CD4-positive, alpha-beta T cell treated with Interleukin-12 subunit alpha and Interleukin-12 subunit beta, for 1 hour (primary cell): ENCODE measurements at regions not wholly inside any gene's neighbourhood (a gene's known extent, or its start where the extent isn't known, plus 50 kb on each side); places are given as distances from the start of the nearest gene placed in this dataset.

Experiments
- DNase-seq: peaks from one replicate; pipeline ENCODE4 v3.0.0-alpha.2; 2020

DNA sequence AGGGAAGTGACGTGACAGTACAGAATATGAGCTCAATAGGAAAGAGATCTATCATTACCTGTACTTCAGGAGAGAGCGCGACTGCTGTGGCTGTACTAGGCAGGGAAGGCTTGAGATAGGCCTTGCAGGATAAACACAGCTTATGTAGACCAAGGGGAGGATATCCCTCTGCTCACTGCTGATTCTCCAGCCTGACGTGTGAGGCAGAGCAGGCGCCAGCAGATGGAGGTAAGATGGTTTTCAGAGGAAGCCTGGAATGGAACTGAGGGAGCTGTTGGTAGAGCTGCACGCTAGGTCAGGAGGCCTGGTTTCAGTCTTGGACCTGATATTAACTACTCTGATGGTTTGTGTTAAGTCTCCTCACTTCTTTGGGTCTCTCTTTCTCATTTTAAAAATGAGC, 291.4 kb downstream of the YTHDC2 start:
- no peak for DNase-seq

DNA sequence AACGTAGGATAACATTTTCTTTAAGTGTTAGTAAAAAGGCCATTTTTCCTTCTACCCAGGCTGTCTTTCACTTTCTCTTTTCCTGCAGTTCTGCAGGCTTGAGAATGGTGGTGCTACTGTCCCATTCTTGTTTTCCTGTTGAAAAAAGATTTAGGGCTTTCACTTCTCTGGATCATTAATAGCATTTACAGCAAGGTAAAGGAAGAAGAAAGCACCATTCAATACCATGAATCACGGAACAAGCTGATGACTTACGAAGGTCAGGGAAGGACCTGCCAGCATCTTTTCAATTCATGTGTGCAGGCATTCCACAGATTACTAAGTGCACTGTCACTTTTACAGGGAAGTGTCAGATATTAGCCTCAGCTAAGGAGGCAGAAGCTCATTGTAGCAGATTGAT, 292.8 kb downstream of the YTHDC2 start:
- no peak for DNase-seq

DNA sequence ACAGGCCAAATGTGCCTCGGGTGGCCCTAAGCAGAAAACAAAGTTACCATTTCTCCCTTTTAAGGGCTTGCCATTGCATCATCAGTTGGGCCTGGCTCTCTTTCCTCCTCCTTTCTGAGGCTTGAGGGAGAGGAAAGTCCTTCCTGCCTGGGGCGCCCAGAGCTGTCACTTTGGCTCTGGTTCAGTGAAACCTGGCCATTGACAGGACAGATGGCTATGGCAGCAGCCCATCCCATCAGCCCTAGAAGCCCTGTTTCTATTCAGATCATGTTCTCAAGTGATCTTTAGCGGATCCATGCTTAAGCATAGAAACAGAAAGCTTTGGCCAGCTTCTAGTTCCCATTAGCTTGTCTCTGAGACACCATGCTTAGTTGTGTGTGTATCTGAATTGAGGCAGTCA, 293.4 kb downstream of the YTHDC2 start:
- DNase-seq: no peak

DNA sequence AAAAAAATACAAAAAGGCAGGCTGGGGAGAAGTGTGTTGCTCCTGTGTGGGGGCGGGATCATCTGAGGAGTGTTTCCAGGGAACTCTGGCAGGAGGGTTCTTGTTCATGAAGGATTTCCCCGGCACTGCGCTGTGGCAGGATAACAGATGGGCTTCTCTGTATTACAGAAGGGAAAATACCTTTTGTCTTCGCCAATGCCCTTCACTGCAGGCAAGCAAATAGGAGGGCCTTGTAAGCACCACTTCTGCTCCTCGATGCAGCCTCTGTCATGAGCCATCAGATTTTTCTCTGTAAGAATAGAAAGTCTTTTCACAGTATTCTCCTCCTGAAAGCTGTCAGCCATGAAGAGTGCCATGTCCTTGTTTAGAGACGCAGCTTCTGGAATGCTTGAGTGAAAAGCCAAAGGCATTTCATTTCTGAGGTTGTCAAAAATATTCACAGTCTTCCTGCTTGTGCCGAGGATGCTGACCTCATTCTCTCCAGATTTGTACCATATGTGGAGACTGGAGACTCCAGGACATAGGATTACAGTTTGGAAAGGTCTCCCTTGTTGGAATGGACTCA, 294.0 kb downstream of the YTHDC2 start:
- DNase-seq: no peak

DNA sequence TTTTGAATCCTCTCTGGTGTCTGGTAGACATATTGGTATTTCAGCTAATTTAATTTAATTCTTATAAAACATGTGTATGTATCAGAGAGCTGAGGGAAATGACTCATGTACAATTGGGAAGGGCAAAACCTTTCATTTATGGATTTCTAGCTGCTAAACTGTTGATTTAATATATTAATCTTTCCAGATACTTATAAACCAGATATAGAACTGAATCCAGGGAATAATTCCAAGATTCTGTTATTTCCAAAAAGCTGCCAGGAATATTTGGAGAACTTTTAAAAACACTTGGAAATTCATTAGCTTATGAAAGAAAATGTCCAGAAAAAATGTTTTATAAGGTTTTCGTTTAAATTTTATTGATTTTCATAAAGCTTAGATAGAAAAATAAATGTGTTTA, 295.5 kb downstream of the YTHDC2 start:
- no peak for DNase-seq

DNA sequence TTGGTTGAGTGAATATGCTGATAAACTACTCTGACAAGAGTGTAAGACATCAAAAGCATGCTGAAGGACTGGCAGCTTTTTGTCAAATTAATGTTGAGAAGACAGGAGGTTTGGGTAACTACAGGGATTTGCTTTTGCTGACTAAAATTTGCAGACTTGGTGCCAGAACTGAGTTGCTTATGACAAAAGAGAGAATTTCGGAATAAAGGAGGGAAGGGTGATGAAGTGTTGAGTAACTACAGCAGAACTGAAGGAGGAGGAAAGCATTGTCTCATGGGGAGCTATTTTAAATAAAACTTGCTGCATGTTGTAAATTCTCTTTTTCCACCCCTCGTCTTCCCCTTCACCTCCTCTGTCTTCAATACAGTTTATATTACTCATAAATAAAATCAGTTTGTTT, 296.1 kb downstream of the YTHDC2 start:
- DNase-seq: no peak

DNA sequence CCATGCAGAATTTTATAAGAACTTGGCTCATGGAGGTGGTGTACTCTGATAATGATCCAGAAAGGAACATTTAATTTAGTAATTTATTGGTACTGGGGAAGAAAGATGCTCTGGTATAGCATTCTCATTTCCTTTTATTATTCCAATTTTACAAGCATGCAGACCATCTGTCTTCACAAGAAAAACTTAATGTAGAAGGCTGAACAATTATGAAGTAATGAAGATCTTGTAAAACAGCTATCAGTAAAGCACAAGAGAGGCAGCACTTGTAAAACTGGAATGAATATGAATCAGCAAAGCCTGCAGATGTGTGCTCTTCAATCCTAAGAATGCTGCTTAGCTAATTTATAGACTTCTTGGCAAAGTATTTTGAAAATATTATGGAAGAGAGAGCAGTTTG, 300.0 kb downstream of the YTHDC2 start:
- DNase-seq: no peak

DNA sequence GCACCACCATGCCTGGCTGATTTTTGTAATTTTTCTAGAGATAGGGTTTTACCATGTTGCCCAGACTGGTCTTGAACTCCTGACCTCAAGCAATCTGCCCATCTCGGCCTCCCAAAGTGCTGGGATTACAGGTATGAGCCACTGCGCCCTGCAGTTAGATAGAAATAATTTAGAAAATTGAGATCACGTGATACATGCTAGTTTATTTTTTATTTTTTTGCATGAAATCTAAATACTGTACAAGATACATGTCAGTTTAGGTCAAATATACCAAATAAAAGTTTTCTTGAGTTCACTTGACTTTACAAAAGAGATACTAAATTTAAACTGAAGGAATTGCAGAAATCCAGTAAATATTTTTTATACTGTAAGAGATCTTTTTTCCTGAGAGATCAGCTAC, 304.2 kb downstream of the YTHDC2 start:
- DNase-seq: no peak

DNA sequence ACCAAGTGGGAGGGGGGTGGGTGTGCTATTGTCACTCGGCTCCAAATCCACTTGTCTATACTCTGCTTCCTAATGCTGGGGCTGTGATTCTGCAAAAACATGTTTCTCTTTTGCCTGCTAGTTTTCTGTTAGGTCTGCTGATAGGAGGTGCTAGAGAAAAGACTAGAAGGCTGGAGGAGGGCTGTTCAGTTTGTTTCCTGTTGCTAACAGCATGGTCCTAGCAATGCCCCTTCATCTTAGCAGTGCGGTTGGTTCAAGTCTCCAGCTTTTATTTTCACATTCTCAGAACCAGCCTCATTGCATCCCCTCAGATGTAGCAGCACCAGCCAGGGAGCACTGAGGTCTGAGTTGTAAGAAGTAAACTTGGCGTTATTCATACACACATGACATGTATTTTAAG, 310.2 kb downstream of the YTHDC2 start:
- no peak for DNase-seq

DNA sequence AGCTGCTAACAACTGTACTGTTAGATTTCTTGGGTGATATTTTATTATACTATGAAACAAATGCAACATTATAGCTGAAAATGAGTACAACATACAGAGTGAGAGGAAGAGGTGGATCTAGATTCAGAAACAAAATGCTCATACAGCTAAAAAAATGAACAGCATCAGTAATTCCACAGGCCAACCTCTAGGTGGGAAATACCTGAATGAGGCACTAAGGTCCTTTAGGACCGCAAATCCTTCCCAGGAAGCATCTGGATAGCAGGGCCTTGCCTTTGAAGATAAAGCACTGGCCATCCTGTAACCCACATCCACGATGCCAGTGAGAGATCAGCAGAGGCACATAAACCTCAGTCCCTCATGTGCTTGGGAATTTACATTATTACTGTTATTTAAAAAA, 310.8 kb downstream of the YTHDC2 start:
- DNase-seq: no peak

DNA sequence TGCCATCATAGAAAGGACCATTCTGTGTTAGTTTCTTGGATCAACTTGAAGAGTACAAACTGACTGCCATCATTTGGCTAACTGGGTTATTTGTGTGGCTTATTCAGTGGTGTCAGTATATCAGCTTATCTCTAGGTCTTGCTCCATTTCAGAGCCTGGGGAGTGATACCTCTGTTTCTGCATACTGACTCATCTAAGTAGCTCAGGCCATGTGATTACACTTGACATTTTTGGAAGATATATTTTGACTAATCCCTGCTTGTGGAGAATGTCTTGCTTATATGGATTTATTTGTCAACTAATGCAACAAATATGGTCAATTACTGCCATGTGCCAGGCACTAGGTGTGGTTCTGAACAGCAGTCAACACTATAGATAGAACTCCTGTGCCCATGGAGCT, 311.7 kb downstream of the YTHDC2 start:
- DNase-seq: no peak

DNA sequence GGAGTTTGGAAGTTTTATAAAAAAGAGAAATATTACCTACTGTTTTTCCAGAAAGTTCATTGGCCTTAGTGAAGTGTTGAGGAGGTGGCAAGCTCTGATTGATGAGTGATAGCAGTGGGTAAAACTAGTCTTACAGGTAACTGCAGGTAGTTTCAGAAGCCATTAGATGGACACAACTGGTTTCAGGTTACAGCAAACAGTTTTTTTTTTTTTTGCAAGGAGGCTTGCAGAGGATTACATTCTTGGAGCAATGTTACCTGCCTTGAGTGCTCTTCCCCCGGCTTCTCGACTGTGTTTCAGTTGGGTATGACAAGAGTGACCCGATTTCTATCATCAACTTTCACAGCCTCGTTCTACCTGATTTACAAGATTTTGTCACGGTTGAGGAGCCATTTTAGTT, 333.4 kb downstream of the YTHDC2 start:
- DNase-seq: no peak

DNA sequence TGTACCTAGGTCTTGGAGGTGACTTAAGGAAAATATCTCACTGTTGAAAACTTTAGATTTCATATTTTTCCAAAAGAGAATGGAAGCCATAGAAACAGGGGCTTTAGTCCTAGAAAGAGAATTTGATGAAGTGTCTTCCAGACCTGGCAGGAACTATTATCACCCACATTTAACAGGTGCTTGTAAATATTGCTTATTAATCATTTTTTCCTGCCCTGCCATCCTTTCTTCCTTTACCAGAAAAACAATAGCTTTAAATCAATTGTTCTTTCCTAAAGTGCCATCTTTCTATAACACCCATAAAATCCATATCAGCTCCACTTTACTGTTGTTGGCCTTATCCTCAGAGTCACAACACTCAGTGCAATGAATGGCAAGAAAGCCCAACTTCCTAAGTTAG, 350.9 kb downstream of the YTHDC2 start:
- no peak for DNase-seq

DNA sequence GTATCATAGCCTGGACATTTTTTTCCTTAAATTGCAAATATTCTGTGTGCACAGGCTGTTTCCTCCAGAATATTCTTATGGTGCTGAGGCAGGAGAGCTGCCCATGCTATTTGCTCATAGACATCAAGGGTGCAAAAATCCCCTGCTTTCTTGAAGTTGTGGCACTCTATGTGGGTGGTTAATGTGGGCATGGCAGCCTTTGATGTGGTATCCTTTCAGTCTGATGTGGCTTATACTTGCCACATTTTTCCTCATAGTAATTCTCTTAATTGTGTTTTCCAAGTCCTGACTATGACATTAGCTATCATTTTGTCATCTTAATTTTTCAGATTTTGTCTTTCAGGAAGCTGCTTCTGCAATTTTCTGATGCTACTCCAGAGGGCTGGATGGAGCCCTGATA, 353.3 kb downstream of the YTHDC2 start:
- no peak for DNase-seq

DNA sequence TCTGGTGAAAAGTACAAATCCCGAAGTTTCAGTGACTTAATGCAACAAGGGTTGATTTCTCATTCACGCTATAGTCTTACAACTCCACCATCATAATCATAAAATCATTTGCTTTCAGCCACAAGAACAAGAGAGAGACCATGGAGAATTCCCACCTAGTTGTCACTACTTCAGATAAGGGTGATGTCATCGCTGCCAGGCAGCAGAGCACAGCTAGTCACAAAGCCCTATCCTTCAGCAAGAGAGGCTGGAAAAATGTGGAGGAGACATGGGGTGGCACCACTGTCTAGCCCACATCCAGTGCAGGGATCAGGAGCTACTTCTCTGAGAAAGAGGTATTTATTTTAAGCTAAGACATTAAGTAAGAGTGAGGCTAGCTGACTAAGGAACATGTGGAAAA, 356.1 kb downstream of the YTHDC2 start:
- DNase-seq: no peak

DNA sequence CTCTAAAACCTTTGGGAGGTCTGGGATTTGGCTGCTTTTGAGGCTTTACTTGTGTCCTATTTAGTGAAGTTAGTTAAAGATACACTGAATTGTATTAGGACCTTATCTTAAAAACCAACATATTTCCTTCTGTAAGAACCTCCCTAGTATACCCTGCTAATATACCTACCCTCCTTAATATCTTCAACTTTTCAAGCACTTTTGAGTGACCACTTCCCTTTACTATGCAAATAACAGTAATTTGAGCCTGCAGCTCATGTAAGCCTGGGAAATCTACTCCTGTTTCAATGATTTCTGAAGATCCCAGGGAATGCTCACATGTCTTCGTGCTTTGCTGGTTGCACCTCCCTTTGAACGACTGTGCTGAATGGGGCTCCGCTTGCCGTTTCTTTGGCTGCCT, 358.5 kb downstream of the YTHDC2 start:
- no peak for DNase-seq

DNA sequence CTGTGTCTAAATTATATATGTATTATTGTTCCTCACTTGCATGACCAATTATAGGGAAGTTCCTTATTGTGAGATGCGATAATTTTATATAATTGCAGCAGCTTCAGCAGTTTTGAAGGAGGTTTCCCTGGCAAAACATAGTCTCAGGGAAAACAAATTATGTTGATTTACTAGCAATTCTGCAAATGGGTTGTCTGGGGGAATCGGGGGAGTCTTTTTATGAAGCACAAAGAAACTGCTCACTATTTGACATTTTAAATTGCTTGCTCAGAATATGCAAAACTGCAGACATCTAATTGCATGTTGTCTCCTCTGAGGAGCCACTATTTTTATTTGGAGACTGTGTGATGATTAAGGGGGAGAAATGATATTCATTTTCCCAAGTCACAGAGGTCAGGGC, 361.6 kb downstream of the YTHDC2 start:
- DNase-seq: no peak

DNA sequence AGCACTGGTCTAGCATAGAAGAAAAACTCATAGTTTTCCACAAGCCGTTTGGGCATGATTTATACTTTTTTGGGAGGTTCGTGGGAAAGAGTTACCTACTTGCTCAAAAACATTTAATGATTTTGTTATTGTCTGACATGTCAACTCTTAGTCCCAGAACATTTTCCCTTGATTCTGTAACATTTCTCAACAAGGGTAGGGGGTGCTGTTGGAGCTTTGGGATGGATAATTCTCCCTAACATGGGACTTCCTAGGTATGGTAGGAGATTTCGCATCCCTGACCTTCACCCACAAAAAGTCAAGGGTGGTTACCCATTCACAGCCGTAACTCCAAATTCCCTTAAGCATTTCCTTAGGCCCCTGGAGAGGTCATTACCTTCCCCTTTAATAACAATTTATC, 378.0 kb downstream of the YTHDC2 start:
- no peak for DNase-seq

DNA sequence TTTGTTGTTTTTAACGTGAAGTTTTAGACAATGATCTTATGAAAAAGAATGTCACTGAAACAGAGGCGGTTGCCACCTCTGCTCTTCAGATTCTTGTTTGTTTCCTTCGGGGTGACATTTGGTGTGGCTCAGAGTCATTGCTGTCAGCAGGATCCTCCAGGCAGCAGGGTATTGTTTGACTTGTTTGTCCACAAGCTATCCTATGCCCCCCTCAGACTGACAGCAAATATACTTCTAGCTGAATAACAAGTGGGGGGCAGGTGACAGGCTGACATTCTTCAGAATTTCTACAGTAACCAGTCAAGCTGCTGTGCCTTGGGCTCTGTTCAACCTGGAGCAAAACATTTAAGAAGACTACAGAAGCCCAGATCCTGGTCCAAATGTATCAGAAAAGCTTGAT, 383.3 kb downstream of the YTHDC2 start:
- no peak for DNase-seq

DNA sequence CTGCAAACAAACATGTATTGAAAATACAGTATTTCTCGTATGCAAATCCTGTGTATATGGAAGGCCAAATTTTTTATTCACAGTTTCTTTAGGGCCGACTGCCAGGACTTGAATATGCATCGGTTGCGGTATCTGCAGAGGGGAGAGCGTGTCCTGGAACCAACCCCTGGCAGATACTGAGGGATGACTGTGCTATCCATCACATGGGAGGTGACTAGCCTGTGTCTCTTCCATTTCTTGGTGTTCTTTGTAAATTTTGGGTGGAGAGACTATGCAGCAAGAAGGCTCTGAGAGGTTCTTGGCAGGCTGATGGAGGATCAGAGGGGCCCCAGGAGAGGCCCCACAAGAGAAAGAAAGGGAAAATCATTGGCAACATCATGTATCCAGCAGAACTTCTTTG, 384.3 kb downstream of the YTHDC2 start:
- no peak for DNase-seq

DNA sequence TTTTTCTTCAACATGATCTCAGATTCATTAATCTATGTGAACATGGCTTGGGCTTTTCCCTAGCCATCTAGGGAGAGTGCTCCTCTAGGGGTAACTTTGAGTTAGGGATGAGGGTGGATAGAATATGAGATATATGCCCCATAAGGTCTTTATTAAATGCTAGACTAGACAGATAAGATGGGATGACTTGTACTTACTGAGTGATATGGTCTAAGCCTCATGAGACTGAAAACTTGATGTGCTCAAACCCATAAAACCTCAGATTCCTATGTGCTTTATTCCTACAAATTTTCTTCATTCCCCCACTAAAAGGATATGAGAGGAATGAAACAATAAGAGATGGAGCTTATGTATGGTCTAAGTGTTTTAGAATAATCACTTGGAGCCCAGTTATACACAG, 386.6 kb downstream of the YTHDC2 start:
- DNase-seq: no peak

DNA sequence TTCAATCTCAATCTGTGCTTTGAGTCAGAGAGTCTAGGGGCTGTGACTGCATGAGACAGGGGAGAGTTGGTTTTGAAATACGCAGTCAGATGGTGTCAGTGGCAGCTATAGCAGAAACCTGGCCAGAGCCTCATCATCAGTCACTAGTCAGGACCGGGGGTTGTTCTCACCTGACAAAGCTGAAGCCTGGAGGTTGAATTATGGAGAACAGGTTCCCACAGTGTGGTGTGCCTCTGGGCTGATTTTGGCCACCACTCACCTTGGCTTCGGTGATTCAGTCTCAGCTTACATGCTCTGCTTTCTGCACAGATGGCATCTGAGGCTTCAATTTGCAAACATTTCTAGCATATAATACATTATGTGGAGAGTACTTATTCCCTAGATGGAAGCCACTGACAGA, 387.3 kb downstream of the YTHDC2 start:
- no peak for DNase-seq

DNA sequence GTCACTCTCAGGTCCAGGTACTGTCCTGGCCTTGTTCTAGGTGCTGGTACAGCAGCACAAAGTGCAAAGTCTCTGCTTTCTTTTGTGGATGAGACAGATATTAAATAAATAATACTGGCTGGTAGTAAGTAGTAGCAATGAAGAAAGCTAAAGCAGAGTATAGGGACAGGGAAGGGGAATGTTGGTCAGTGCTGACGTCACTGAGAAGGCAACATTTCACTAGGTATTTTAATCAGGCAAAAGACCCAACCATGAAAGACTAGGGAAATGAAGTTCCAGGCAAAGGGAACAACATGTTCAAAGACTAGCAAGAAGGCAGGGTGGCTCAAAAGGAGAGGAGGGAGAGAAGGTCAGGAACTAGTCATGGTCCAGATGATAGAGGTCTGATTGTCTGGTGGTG, 388.2 kb downstream of the YTHDC2 start:
- no peak for DNase-seq

DNA sequence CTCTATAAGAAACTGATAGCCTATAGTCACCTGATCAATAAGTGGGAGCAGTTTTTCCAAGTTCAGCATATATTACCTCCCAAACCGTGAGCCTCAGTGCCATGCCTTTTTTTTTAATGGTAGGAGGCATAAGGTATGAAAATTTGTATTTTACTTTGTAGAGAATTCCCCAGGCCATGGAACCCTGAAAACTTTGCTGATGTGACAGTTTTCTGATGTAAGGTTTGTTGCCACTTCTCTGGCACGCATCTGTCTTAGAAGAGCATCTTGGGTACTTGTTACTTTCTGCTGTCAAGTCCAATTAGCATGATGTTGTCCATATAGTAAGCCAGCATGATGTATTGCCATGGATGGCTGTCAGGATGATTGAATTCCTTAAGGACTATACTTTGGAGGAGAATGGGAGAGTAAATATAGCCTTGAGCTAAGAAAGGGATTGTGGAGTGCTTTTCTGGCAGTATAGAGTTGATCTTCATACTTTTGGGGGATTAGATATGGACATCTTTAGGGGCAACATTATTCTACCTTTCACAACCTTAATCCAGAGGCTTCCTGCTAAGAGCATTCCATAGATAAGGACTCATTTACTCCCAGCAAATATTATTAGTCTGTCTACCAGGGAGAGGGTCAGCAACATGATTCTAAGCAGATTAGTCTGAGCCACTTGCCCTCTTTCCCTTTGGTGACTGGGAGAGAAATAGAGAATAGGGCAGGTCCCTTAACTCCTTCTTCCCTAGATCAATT, 389.6 kb downstream of the YTHDC2 start:
- no peak for DNase-seq

DNA sequence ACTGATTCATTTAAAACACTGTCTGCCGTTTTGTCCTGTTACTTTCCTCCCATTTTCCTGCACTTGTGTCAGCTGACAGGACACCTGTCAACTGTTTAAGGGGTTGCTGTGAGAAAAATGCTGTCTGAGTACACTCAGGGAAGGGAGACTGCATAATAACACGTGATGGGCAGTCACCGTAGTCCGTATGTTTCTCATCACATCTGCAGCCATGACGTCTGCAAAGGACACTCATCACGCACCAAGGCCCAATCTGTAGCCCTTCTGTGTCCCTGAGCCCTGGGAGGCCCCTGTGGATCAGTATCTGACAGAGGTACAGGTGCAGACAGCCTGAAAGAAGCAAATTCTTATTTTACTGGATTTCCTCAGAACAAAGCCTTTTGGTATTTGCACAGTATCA, 396.3 kb downstream of the YTHDC2 start:
- DNase-seq: no peak
